Fibroblast of peridontal ligament (primary cell): ENCODE measurements at regions not wholly inside any gene's neighbourhood (a gene's known extent, or its start where the extent isn't known, plus 50 kb on each side); places are given as distances from the start of the nearest gene placed in this dataset.
A peak's percentile ranks its signal among the peaks of the same experiment; 100 is the strongest.

Experiments used
- DNase-seq: peaks from one replicate; pipeline ENCODE4 v3.0.0-alpha.2; 2010; ENCODE audit errors: extremely low read depth

- no peak for DNase-seq
Measured at GRCh38 chr11:28822576-28822975, 714.4 kb downstream of the METTL15 start.

- peak; percentile 37 for DNase-seq
Measured at GRCh38 chr11:28820296-28820989, 712.3 kb downstream of the METTL15 start.

- no peak for DNase-seq
Measured at GRCh38 chr11:28819741-28820140, 711.6 kb downstream of the METTL15 start.

GRCh38 chr11:28815110-28815509 lies 706.9 kb downstream of the METTL15 start:
- DNase-seq, result no peak

- no peak for DNase-seq
Measured at GRCh38 chr11:28808771-28809170, 700.6 kb downstream of the METTL15 start.

GRCh38 chr11:28799316-28799715 lies 691.1 kb downstream of the METTL15 start:
- no peak for DNase-seq

GRCh38 chr11:28798286-28798685 lies 690.1 kb downstream of the METTL15 start:
- no peak for DNase-seq

- DNase-seq, result no peak
Measured at GRCh38 chr11:28797536-28797935, 689.3 kb downstream of the METTL15 start.

- DNase-seq, result no peak
Measured at GRCh38 chr11:28794405-28794804, 686.2 kb downstream of the METTL15 start.

GRCh38 chr11:28793282-28793738 lies 685.1 kb downstream of the METTL15 start:
- DNase-seq, result no peak

GRCh38 chr11:28792856-28793255 lies 684.7 kb downstream of the METTL15 start:
- no peak for DNase-seq

- DNase-seq, result peak; percentile 68
Measured at GRCh38 chr11:28787897-28788296, 679.7 kb downstream of the METTL15 start.

- no peak for DNase-seq
Measured at GRCh38 chr11:28777126-28777525, 668.9 kb downstream of the METTL15 start.

- DNase-seq, result no peak
Measured at GRCh38 chr11:28773606-28774005, 665.4 kb downstream of the METTL15 start.

GRCh38 chr11:28770806-28771205 lies 662.6 kb downstream of the METTL15 start:
- no peak for DNase-seq

- no peak for DNase-seq
Measured at GRCh38 chr11:28767574-28767973, 659.4 kb downstream of the METTL15 start.

GRCh38 chr11:28763876-28764275 lies 655.7 kb downstream of the METTL15 start:
- DNase-seq, result peak; percentile 51

GRCh38 chr11:28763151-28763550 lies 655.0 kb downstream of the METTL15 start:
- peak; percentile 31 for DNase-seq

- DNase-seq, result peak; percentile 73
Measured at GRCh38 chr11:28760676-28761390, 652.6 kb downstream of the METTL15 start.

GRCh38 chr11:28759311-28759710 lies 651.1 kb downstream of the METTL15 start:
- peak; percentile 18 for DNase-seq

GRCh38 chr11:28757725-28758515 lies 649.7 kb downstream of the METTL15 start:
- DNase-seq, result peak; percentile 80

GRCh38 chr11:28756977-28757376 lies 648.8 kb downstream of the METTL15 start:
- DNase-seq, result peak; percentile 79
